Hematopoietic multipotent progenitor cell treated with erythropoietin and hydrocortisone succinate and interleukin-3 and kit ligand, for 15 days (in vitro differentiated cells): ENCODE measurements at regions not wholly inside any gene's neighbourhood (a gene's known extent, or its start where the extent isn't known, plus 50 kb on each side); places are given as distances from the start of the nearest gene placed in this dataset.

Experiments
- DNase-seq: peaks from one replicate; pipeline ENCODE4 v3.0.0-alpha.2; 2015; ENCODE audit warnings: low spot score

DNA sequence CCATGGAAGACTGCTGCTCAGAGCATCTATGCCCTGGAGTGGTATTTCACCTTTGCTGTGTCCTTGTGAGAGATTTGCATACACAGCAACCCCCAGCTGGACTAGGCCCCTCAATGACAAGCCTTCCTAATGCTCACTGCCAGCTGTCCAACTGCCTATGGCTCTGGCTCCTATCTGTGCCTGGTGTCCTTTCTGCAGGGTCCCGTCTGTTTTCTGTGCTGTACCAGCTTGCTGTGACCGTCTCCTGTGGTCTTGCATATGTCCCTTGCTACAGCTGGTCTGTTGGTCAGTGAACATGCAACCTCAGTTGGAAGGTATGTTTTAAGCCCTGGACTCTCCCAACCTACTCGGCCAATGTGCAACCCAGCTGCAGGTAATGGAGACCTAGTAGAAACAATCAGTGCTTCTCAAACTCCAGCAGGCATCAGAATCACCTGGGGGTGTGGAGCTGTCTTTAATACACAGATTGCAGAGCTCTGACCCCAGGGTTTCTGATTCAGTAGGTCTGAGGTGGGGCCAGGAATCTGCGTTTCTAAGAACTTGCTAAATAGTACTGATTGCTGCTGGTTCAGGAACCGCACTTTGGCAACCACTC is 306.4 kb upstream of the ZNF32 start:
- no peak for DNase-seq

DNA sequence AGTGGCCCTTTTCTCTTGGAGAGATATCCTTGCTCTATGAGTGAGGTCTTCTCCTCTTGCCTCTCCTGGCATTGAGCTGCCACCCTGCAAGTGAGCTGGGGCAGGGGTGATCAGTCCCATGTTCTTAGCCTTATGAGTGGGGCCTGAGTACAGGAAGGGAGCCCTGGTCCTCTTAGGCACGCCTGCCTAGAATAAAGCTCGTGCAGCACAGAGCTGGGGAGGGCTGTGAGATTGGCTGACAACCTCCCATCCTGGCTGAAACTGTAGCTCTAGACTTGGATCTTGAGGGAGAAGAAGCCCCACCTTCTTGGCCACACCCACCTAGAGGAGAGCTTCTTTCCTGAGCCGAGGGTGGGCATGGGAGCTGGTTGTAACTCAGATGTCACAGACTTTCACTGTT is 305.0 kb upstream of the ZNF32 start:
- DNase-seq = no peak

DNA sequence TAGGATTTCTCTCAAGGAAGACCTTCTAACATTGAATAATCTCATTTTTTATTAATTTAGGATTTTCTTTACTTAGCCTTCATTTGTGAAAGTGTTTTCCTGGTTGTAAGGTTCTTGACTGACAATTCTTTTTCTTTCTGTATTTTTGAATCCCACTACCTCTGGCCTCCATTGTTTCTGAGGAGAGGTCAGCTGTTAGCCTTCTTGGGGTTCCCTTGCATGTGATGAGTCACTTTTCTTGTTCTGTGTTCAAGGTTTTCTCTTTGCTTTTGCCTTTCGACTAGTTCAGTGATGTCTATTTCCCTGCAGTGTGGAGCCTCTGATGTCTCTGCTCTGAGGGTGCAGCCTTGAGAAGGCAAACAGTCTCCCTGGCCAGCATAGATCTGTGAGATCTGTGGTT is 304.1 kb upstream of the ZNF32 start:
- no peak for DNase-seq

- DNase-seq = no peak
Measured at GRCh38 chr10:43949351-43949750, 300.7 kb upstream of the ZNF32 start.

GRCh38 chr10:43946445-43946844 is 297.8 kb upstream of the ZNF32 start:
- DNase-seq = no peak

DNA sequence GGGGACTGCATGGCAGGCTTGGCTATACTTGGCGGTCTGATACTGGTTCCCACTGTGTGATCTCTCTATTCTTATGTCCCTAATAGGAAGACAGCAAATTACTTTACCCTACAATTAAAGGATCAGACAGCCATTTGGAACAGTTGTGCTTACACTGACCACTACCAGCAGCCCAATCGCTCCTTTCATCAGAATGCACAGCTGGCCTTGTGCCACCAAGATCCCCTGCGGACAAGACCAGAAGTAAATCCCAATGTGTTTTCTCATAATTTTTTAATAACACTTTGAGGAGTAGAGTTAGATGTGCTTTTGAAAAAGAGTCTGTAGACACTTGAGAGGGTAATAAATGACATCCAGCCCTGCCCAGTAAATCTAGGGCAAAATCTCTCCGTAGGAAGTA is 297.2 kb upstream of the ZNF32 start:
- DNase-seq = no peak

- no peak for DNase-seq
Measured at GRCh38 chr10:43945094-43945730, 296.5 kb upstream of the ZNF32 start.

- no peak for DNase-seq
Measured at GRCh38 chr10:43944381-43945093, 295.9 kb upstream of the ZNF32 start.

DNA sequence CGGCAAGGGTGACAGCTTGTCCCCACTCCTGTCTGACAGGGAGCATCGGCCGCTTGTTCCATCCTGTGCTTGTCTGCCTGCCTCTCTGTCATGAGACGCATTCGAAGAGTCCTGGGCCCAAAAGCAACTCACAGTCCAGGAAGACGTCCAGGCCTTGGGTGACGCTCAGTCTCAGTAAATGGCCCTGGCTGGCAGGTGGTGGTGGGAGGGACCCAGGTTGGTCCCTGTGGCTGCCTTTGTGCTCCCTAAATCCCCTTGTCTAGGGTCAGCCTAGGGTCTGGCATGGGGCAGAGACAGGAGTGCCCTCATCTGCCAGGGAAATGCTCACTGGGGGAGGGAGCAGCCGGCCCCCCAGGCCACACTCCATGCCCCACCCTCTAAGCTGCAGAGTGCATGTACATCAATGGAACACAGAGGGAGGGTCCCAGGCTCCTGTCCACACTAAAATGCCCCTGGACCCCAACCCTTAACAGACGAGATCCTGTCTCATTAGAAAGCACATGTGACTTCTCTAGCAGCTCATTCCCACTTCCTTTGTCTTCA is 295.2 kb upstream of the ZNF32 start:
- no peak for DNase-seq

DNA sequence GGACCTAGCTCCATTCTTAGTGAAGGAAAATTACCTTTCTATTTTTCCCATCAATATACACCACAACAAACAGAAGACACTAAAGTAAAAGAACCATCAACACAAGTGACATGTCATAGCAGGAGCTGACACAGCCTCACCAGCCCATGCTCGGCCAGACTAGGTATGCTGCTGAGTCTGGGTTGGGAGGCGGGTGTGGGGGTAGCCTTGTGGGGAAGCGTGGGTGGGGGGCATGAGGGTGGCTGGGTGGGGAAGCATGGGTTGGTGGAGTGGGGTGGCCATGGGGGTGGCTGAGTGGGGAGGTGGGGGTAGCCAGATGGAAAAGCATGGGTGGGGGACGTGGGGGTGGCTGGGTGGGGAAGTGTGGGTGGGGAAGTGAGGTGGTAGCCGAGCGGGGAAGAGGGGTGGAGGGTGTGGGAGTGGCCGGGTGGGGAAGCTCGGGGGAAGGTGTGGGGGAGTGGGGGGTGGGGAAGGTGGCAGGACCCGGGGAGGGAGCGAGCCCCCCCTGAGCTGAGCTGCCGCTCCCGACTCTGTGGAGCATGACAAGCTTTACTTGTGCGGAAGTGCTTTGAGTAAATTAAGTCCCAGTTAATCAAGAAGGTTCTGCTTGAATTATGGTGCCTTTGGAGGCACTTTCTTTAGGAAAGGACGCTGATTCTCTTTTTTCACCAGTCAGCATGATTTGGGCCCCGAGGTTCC is 294.6 kb upstream of the ZNF32 start:
- DNase-seq = no peak

DNA sequence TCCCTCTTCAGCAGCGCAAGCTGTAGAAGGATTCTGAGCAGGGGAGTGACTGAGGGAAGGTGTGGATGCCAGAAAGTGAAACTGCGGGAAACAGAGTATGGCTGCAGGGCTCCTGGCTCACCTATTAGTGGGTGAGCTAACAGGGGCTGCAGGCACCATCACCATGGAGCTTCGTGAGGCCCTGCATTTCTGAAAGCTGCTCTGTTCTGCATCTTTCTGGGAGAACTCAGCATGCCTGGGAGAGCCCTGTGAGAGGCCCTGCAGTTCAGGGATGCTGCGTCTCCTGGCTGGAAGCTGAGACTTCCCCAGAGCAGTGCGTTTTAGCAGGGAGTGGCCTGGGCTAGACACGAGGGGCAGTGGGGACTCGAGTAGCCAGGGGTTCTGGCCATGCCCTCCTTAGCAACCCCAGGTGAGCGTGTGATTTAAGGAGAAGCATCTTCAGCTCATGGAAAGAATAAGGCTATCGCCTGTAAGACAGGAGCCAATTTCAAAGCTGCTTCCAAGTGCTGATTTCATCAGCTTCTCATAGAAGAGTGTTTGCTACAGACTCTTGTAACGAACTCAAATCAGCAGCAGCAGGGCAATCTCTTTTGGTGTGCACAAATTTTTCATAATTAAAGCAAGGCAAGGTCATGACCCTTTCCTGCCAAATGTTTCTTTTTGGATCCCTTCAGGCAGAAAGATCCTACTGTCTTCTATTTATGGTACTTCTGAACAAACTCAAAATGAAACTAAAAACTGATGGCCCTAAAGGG is 293.6 kb upstream of the ZNF32 start:
- DNase-seq = no peak

GRCh38 chr10:43940898-43941837 is 292.5 kb upstream of the ZNF32 start:
- no peak for DNase-seq

GRCh38 chr10:43939939-43940820 is 291.5 kb upstream of the ZNF32 start:
- no peak for DNase-seq

GRCh38 chr10:43939389-43939938 is 290.8 kb upstream of the ZNF32 start:
- DNase-seq = no peak

- no peak for DNase-seq
Measured at GRCh38 chr10:43938810-43939209, 290.1 kb upstream of the ZNF32 start.

GRCh38 chr10:43931308-43931930 is 282.7 kb upstream of the ZNF32 start:
- no peak for DNase-seq

- no peak for DNase-seq
Measured at GRCh38 chr10:43930777-43931176, 282.1 kb upstream of the ZNF32 start.

DNA sequence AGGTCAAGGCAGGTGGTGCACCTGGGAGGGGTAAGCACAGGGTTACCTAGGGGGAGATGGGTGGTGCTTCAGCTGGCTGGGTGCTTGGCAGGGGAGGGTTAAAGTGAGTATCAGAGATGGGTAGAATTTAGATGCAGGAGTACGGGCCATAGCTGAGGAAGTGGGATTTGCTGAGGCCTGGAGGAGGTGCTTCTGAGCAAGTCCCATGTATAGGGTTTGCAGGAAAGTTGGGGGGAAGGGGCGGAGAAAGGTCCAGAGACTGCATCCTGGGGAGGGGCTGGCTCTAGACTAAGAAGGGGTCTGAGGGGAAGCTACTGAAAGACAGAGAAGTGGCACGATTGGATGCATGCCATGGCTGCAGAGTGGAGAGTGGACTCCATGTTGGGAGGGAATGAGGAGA is 281.6 kb upstream of the ZNF32 start:
- DNase-seq = no peak

DNA sequence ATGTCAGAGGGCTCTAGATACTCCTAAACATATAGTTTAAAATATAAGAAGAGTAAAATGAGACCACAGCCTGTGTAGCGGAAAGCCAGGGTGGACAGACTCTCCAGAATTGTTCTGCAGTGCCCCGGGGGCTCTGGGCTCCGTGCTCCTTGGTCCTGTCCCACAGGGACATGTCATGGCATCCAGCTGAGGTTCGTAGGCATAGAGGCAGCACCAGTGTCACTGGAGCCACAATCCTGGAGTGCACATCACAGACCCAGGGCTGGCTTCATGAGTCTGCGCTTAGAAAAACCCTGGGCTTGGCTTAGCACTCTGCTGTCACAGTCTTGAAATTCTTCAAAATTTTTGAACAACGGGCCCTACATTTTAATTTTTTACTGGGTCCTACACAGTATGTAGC is 280.4 kb upstream of the ZNF32 start:
- no peak for DNase-seq
